ENCODE measurements at regions not wholly inside any gene's neighbourhood (a gene's known extent, or its start where the extent isn't known, plus 50 kb on each side); places are given as distances from the start of the nearest gene placed in this dataset.
A peak's percentile ranks its signal among the peaks of the same experiment; 100 is the strongest.

GRCh38 chr7:25830215-25830614 is 321.8 kb upstream of the NFE2L3 start:
- DNase-seq = no peak

GRCh38 chr7:25831062-25831691 is 320.8 kb upstream of the NFE2L3 start:
- no peak for DNase-seq

- DNase-seq = no peak
Measured at GRCh38 chr7:25831831-25832411, 320.1 kb upstream of the NFE2L3 start.

DNA sequence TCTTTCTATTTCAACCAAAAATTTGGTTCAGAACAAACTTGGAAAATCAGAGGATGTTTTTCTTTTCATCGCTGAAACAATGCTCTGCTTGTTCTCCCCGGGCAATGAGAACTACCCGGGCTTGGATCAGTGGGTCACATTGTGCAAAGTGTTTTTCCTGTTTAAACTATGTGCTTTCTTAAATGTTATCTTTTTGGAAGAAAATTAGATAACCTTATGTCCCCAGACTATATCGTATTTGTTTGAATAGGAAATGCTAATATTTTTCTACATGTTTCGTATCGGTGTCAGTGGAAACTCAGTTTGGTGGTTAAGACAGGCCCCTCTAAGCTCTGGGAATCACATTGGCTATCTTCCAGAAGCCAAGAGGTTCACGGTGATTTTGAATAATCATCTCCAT is 319.5 kb upstream of the NFE2L3 start:
- no peak for DNase-seq

- no peak for DNase-seq
Measured at GRCh38 chr7:25832929-25833328, 319.1 kb upstream of the NFE2L3 start.

- DNase-seq = no peak
Measured at GRCh38 chr7:25834050-25834449, 317.9 kb upstream of the NFE2L3 start.

DNA sequence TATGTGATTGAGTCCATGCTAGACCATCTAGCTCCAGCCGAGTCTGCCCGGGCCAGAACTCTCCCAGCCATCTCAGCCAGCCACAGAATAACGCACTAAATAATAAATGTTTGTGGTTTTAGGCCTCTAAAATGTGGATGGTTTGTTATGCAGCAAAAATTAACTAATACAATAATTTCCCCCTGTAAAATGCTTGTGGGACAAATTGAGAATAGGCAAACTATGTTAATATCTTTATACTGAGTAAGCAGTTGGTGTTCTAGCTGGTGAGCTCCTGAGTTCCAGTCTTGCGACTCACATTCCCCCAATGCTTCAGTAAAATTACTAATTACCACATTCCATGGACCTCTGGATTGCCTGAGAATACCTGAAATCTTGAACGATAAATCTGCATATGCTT is 316.8 kb upstream of the NFE2L3 start:
- no peak for DNase-seq

GRCh38 chr7:25839084-25839769 is 312.8 kb upstream of the NFE2L3 start:
- DNase-seq = no peak

DNA sequence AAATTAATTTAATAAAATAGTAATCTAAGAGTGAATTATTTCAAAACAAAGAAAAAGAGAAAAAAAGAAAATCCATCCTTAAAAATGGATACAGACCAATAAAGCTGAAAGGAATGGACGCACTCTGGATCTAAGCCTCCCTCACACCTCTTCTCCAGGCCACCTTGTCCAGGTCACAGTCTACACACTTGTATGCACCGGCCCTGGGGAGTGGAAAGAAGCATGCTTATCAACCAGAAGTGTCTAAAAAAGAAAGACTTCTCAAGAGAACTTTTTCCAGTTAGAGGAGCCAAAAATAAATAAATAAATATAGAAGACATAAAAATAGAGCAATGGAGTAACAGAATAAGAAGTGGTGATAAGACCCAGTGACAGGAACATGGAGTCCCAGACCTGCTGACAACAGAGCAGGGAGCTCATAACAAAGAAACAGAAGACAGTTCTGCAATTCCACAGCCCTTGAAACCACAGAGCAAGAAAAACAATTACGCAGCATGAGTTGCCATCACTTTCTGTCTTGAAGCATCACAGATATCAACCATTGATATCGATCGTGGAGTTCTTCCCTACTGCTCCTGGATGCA is 311.7 kb upstream of the NFE2L3 start:
- DNase-seq = no peak

DNA sequence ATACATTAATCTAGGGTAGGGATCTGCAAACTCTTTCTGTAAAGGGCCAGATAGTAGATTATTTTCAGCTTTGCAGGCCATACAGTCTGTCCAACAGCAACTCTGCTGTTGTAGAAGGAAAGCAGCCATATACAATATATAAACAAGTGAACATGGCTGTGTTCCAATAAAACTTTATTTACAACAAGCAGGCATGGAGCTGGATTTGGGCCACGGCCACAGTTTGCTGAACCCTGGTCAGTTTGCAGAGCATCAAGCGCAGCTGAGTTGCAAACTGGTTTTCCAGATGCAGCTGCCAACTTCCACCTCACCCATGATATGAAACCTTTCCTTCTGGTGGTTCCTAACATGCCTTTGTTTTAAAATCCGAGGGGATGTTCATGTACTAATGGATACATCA is 310.4 kb upstream of the NFE2L3 start:
- DNase-seq = no peak

GRCh38 chr7:25842201-25842733 is 309.7 kb upstream of the NFE2L3 start:
- no peak for DNase-seq

GRCh38 chr7:25843467-25843866 is 308.5 kb upstream of the NFE2L3 start:
- no peak for DNase-seq

GRCh38 chr7:25844102-25844870 is 307.7 kb upstream of the NFE2L3 start:
- DNase-seq = no peak

DNA sequence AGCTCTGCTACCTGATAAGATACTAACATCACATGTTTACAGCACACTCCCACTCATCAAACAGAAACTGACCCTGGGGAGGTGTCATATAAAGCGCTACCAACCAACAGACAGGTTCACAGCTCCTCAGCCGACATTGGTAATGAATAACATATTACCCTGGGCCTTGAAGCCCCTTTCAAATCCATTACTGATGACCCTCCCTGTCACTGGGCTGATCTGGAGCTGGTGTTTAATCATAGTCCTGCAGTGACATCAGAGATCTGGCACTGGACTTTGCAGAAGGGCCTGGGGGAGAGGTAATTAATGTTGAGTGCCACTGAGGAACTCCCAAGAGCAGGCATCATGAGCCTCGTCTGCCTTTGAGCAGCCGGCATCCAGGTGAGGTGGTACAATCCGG is 306.5 kb upstream of the NFE2L3 start:
- DNase-seq = no peak

DNA sequence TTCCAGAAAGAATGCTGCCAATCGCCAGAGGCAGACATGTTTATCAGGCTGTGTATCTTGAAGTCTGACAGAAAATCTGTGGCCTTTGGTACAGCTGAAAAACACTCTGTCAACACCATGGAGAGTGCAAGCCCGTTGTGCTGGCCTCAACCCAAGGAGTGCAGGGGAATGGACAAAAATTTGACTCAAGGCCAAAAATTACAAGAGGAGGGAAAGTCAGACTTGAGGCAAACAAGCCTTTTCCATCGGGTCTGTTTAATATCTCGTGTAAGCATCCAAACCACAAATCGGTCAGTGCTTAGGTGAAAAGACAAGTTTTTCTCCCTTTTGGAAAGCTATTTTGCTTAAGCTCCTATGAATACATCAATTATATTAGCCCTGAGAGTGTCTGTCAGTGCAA is 305.3 kb upstream of the NFE2L3 start:
- no peak for DNase-seq

DNA sequence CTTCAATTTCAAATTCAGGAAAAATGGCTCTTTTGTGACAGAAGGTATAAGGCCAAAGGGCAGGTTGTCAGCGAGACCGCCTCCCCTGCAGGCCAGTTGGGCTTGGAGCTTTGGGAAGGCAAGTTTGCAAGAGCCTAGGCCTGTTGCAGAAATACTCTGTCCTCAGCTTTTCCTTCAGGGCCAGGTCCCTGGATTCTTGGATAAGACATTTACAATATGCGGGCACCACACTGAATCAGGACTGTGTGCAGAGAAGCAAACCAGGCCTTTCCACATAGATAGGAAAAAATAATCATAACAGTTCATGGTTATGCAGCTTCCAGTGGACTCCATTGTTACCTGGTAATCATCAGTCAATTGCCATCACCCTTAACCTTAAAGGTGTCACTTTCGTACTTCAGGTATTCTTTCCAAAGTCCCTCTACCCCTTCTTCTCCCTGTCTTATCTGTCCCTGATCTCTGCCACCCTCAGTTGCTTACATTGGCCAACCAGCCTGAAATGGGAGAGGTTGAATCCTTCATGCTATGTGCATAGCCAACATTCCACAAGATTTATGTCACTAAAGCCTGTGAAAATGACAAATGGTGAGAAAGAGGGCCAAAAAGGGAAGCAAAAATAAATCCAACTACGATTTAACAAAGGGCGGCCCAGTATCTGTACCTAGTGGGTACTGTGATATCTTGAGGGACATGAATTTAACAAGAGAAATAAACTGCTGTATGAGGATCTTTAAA is 304.5 kb upstream of the NFE2L3 start:
- DNase-seq = no peak

DNA sequence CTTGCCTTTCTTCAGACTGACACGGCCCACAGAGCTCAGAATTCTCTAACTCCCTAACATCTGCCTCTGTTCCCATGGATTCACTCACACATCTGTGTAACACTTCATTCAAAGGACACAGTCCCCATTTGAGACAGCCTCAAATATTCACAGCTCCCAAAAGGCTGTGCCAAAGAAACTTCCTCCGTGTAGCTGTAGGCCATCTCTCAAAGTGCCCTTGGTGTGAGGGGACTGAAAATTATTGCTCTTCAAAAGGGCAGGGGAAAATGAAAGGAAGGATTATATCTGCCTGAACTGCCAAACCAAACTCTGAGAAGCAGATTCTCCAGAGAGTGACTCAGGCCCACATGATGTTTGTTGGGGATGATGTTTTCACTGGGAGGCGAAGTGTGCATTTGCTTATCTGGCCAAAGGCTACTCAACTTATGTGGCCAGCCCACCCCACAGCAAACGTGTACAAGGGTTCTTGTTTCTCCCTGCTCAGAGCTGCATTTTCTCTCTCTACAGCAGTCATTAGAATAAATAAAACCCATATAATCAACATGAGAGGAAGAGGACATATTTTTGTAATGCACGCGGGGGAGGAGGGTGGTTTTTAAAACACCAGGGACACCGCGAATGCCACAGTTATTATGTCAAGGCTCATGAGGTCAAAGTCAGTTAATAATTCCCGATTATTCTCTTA is 302.4 kb upstream of the NFE2L3 start:
- no peak for DNase-seq

- no peak for DNase-seq
Measured at GRCh38 chr7:25850216-25850615, 301.8 kb upstream of the NFE2L3 start.

- no peak for DNase-seq
Measured at GRCh38 chr7:25850735-25851134, 301.3 kb upstream of the NFE2L3 start.

- peak; percentile 54 for DNase-seq
Measured at GRCh38 chr7:25851332-25852210, 300.4 kb upstream of the NFE2L3 start.
